22Rv1 (cell line): ENCODE measurements at regions not wholly inside any gene's neighbourhood (a gene's known extent, or its start where the extent isn't known, plus 50 kb on each side); places are given as distances from the start of the nearest gene placed in this dataset.
"Not testable (repeated sequence)": the region's sequence is repeated elsewhere in the genome, so short reads cannot be mapped to it uniquely, and the experiment has no call there.

ENCODE experiments used
- H3K27ac ChIP-seq: fragments of 450-650 bp; 2 replicates; pipeline ENCODE4 v1.5.1; 2017
- CTCF ChIP-seq: fragments of 450-650 bp; IDR thresholded peaks from 2 replicates; pipeline ENCODE4 v1.5.1; 2017; ENCODE audit warnings: mild to moderate bottlenecking
- ZFX ChIP-seq: fragments of 450-650 bp; IDR thresholded peaks from 2 replicates; pipeline ENCODE4 v1.6.1; 2017; ENCODE audit warnings: antibody characterized with exemption, borderline replicate concordance

GRCh38 chr1:101435831-101436511, 199.2 kb downstream of the S1PR1 start:
- no peak overlapping the region for H3K27ac ChIP-seq
- TF ChIP-seq ZFX (no peak), CTCF (no peak)

GRCh38 chr1:101437800-101438199, 201.0 kb downstream of the S1PR1 start:
- no peak overlapping the region for H3K27ac ChIP-seq
- TF ChIP-seq ZFX: no peak
- no peak for TF ChIP-seq CTCF

- TF ChIP-seq CTCF: peak; percentile 46
- TF ChIP-seq ZFX: no peak
Measured at GRCh38 chr1:101438359-101438758, 201.5 kb downstream of the S1PR1 start.

GRCh38 chr1:101440485-101440884, 203.7 kb downstream of the S1PR1 start:
- no peak overlapping the region for H3K27ac ChIP-seq
- TF ChIP-seq ZFX (no peak), CTCF (no peak)

More at GRCh38 chr1:101438359-101438758, 201.5 kb downstream of the S1PR1 start:
- H3K27ac ChIP-seq: no peak overlapping the region

- TF ChIP-seq ZFX (no peak), CTCF (no peak)
- H3K27ac ChIP-seq: no peak overlapping the region
Measured at GRCh38 chr1:101444381-101444780, 207.6 kb downstream of the S1PR1 start.

- no peak for TF ChIP-seq ZFX
- no peak for TF ChIP-seq CTCF
- H3K27ac ChIP-seq: no peak overlapping the region
Measured at GRCh38 chr1:101444873-101445618, 208.2 kb downstream of the S1PR1 start.

- H3K27ac ChIP-seq: no peak overlapping the region
- TF ChIP-seq ZFX (no peak), CTCF (no peak)
Measured at GRCh38 chr1:101448018-101448417, 211.2 kb downstream of the S1PR1 start.

- not testable (repeated sequence) for H3K27ac ChIP-seq
Measured at GRCh38 chr1:101450691-101451090, 213.9 kb downstream of the S1PR1 start.
